ENCODE measurements at regions not wholly inside any gene's neighbourhood (a gene's known extent, or its start where the extent isn't known, plus 50 kb on each side); places are given as distances from the start of the nearest gene placed in this dataset.

GRCh38 chr9:103804077-103804735, 289.9 kb upstream of the SMC2 start:
- ChIA-PET CTCF (no interaction called here), POLR2A (no interaction called here)
- BruUV-seq (replicated peaks): no TSS peak
- TF ChIP-seq SIN3A (IDR thresholded peaks at IDR 0.05; ENCODE audit: borderline replicate concordance, insufficient read depth, low read depth, low read length) (no peak), REST (IDR thresholded peaks at IDR 0.05; ENCODE audit: insufficient read depth in 1 of 2, low read depth in 2 of 2, low read length in 1 of 2) (no peak), CTCF (IDR thresholded peaks at IDR 0.05) (no peak), TCF7L2 (IDR thresholded peaks at IDR 0.05; ENCODE audit: low read depth, low read length) (no peak), POLR2AphosphoS5 (IDR thresholded peaks at IDR 0.05; ENCODE audit: low read depth, low read length) (no peak)
- in situ Hi-C loops (cut with HindIII; ENCODE audit: low pct_unique_long_range_greater_than_20kb, low sequenced_read_pairs) (no loop called here), intact Hi-C loops (cut with micrococcal nuclease; ENCODE audit: unreplicated experiment) (no loop called here)
- Histone ChIP-seq H3K27ac (ENCODE audit: low read length) (no peak overlapping the region), H3K27me3 (ENCODE audit: control insufficient read depth, insufficient read depth, low read length) (no peaks in the 10 kb centered on the region), H3K36me3 (ENCODE audit: control insufficient read depth, insufficient read depth, low read length) (no peaks in the 10 kb centered on the region), H3K4me1 (ENCODE audit: control insufficient read depth, insufficient read depth, low read length) (no peaks in the 10 kb centered on the region), H3K4me3 (ENCODE audit: low read depth in 2 of 2, low read length in 2 of 2) (no peak overlapping the region), H3K9me3 (ENCODE audit: control insufficient read depth, insufficient read depth, low read depth, low read length) (no peaks in the 10 kb centered on the region)
- DNase-seq (ENCODE audit: low read depth, low spot score) (no peak), ATAC-seq (no peak)

GRCh38 chr9:103809745-103810144, 284.4 kb upstream of the SMC2 start:
- Histone ChIP-seq H3K4me3 (ENCODE audit: low read depth in 2 of 2, low read length in 2 of 2) (no peak overlapping the region), H3K36me3 (ENCODE audit: control insufficient read depth, insufficient read depth, low read length) (no peaks in the 10 kb centered on the region), H3K27me3 (ENCODE audit: control insufficient read depth, insufficient read depth, low read length) (no peaks in the 10 kb centered on the region), H3K4me1 (ENCODE audit: control insufficient read depth, insufficient read depth, low read length) (no peaks in the 10 kb centered on the region), H3K9me3 (ENCODE audit: control insufficient read depth, insufficient read depth, low read depth, low read length) (no peaks in the 10 kb centered on the region), H3K27ac (ENCODE audit: low read length) (no peak overlapping the region)
- DNase-seq (ENCODE audit: low read depth, low spot score) (no peak), ATAC-seq (no peak)
- in situ Hi-C loops (cut with HindIII; ENCODE audit: low pct_unique_long_range_greater_than_20kb, low sequenced_read_pairs): no loop called here
- CTCF ChIA-PET: no interaction called here
- TF ChIP-seq SIN3A (IDR thresholded peaks at IDR 0.05; ENCODE audit: borderline replicate concordance, insufficient read depth, low read depth, low read length): no peak
- POLR2A ChIA-PET: no interaction called here
- intact Hi-C loops (cut with micrococcal nuclease; ENCODE audit: unreplicated experiment): no loop called here
- BruUV-seq (replicated peaks): no TSS peak

- Histone ChIP-seq H3K4me1 (ENCODE audit: control insufficient read depth, insufficient read depth, low read length) (no peaks in the 10 kb centered on the region), H3K9me3 (ENCODE audit: control insufficient read depth, insufficient read depth, low read depth, low read length) (no peaks in the 10 kb centered on the region), H3K27ac (ENCODE audit: low read length) (no peak overlapping the region), H3K4me3 (ENCODE audit: low read depth in 2 of 2, low read length in 2 of 2) (no peak overlapping the region), H3K27me3 (ENCODE audit: control insufficient read depth, insufficient read depth, low read length) (no peaks in the 10 kb centered on the region), H3K36me3 (ENCODE audit: control insufficient read depth, insufficient read depth, low read length) (no peaks in the 10 kb centered on the region)
- DNase-seq (ENCODE audit: low read depth, low spot score) (no peak), ATAC-seq (no peak)
- in situ Hi-C loops (cut with HindIII; ENCODE audit: low pct_unique_long_range_greater_than_20kb, low sequenced_read_pairs) (no loop called here), intact Hi-C loops (cut with micrococcal nuclease; ENCODE audit: unreplicated experiment) (no loop called here)
- ChIA-PET CTCF (no interaction called here), POLR2A (no interaction called here)
- TF ChIP-seq POLR2AphosphoS5 (IDR thresholded peaks at IDR 0.05; ENCODE audit: low read depth, low read length) (no peak), SIN3A (IDR thresholded peaks at IDR 0.05; ENCODE audit: borderline replicate concordance, insufficient read depth, low read depth, low read length) (no peak), REST (IDR thresholded peaks at IDR 0.05; ENCODE audit: insufficient read depth in 1 of 2, low read depth in 2 of 2, low read length in 1 of 2) (no peak), TCF7L2 (IDR thresholded peaks at IDR 0.05; ENCODE audit: low read depth, low read length) (no peak), CTCF (IDR thresholded peaks at IDR 0.05) (no peak)
- no TSS peak for BruUV-seq (replicated peaks)
These were observed 282.6 kb upstream of the SMC2 start for GRCh38 chr9:103811462-103811861.
